Neural progenitor cell (in vitro differentiated cells): ENCODE measurements at regions not wholly inside any gene's neighbourhood (a gene's known extent, or its start where the extent isn't known, plus 50 kb on each side); places are given as distances from the start of the nearest gene placed in this dataset.

Source experiments
- DNase-seq: peaks from one replicate; pipeline ENCODE4 v3.0.0-alpha.2; 2016; ENCODE audit warnings: low spot score
- H2AFZ ChIP-seq: fragments of 200-600 bp; sonication (generic); replicated peaks from 2 replicates; pipeline ENCODE4 v1.6.1; 2016; ENCODE audit warnings: antibody characterized with exemption
- H3F3A ChIP-seq: fragments of 200-600 bp; sonication (generic); 2 replicates; pipeline ENCODE4 v1.6.1; 2016; ENCODE audit warnings: antibody characterized with exemption, low read depth
- H3K27ac ChIP-seq: fragments of 200-600 bp; sonication (generic); 2 replicates; pipeline ENCODE4 v1.5.1; 2016; ENCODE audit warnings: mild to moderate bottlenecking
- H3K27me3 ChIP-seq: fragments of 200-600 bp; sonication (generic); 2 replicates; pipeline ENCODE4 v1.6.1; 2016; ENCODE audit warnings: mild to moderate bottlenecking, moderate library complexity
- H3K36me3 ChIP-seq: fragments of 200-600 bp; sonication (generic); 2 replicates; pipeline ENCODE4 v1.5.1; 2016
- H3K4me1 ChIP-seq: fragments of 200-600 bp; sonication (generic); 2 replicates; pipeline ENCODE4 v1.6.1; 2016; ENCODE audit warnings: mixed run types
- H3K4me2 ChIP-seq: fragments of 200-600 bp; sonication (generic); 2 replicates; pipeline ENCODE4 v1.6.1; 2016
- H3K4me3 ChIP-seq: fragments of 200-600 bp; sonication (generic); 2 replicates; pipeline ENCODE4 v1.5.1; 2016
- H3K79me2 ChIP-seq: fragments of 200-600 bp; sonication (generic); 2 replicates; pipeline ENCODE4 v1.6.1; 2016; ENCODE audit warnings: low read depth
- H3K9ac ChIP-seq: fragments of 200-600 bp; sonication (generic); 2 replicates; pipeline ENCODE4 v1.6.1; 2016
- H3K9me3 ChIP-seq: fragments of 200-600 bp; sonication (generic); 2 replicates; pipeline ENCODE4 v1.5.1; 2016; ENCODE audit warnings: low read depth
- H4K20me1 ChIP-seq: fragments of 200-600 bp; sonication (generic); 2 replicates; pipeline ENCODE4 v1.6.1; 2016; ENCODE audit warnings: low read depth
- H3K27ac Mint-ChIP-seq: 3 replicates; pipeline ENCODE4 v1.8.0; 2021; ENCODE audit warnings: mixed read lengths
- H3K27me3 Mint-ChIP-seq: 2 replicates; pipeline ENCODE4 v1.8.0; 2022; ENCODE audit warnings: low read depth, mild to moderate bottlenecking, inconsistent platforms, moderate library complexity, mixed read lengths; ENCODE audit not compliant: insufficient read depth
- H3K36me3 Mint-ChIP-seq: 3 replicates; pipeline ENCODE4 v1.8.0; 2021; ENCODE audit warnings: mixed read lengths
- H3K4me1 Mint-ChIP-seq: 3 replicates; pipeline ENCODE4 v1.8.0; 2021; ENCODE audit warnings: mixed read lengths
- H3K4me3 Mint-ChIP-seq: 3 replicates; pipeline ENCODE4 v1.8.0; 2021; ENCODE audit warnings: mild to moderate bottlenecking, moderate library complexity, mixed read lengths
- H3K9me3 Mint-ChIP-seq: 3 replicates; pipeline ENCODE4 v1.8.0; 2020; ENCODE audit warnings: mixed read lengths
- EZH2 ChIP-seq: fragments of 200-600 bp; sonication (generic); IDR thresholded peaks from 2 replicates; pipeline ENCODE4 v1.6.1; 2017; ENCODE audit warnings: antibody characterized with exemption, mild to moderate bottlenecking, moderate library complexity
- EZH2phosphoT487 ChIP-seq: fragments of 200-600 bp; sonication (generic); IDR thresholded peaks from 2 replicates; pipeline ENCODE4 v1.6.1; 2017; ENCODE audit warnings: antibody characterized with exemption
- TF ChIP-seq, protein P1 (sequence below): fragments of 200-600 bp; sonication (generic); IDR thresholded peaks from 2 replicates; pipeline ENCODE4 v1.5.1; 2017; ENCODE audit warnings: antibody characterized with exemption, mild to moderate bottlenecking

DNA sequence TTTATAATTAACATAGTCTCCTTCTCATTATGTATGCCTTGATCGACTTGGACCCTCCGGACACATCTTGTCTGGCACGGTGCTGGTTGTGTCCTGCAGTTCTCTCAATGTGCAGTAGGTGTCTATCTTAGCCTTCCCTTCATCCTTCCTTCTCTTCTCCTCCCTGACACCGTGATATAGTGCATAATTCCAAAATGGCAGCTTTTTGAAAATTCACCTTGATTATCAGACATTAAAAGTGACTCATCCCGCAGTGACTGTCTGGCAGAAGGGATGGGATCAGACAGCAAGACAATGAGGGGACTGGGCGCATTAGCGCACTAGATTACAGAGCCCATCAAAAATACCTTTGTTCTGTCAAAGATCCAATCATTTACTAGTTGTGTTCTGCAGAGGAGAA, 70.0 kb upstream of the PMFBP1 start:
- no peak overlapping the region for H3K27ac ChIP-seq
- no peak overlapping the region for H2AFZ ChIP-seq
- Mint-ChIP-seq H3K9me3 (no peaks in the 10 kb centered on the region), H3K4me1 (peaks cover 3% of the 10 kb centered on the region), H3K36me3 (no peaks in the 10 kb centered on the region), H3K27ac (no peak overlapping the region), H3K4me3 (no peak overlapping the region), H3K27me3 (no peaks in the 10 kb centered on the region)
- H3K79me2 ChIP-seq = no peaks in the 10 kb centered on the region
- no peaks in the 10 kb centered on the region for H3F3A ChIP-seq
- TF ChIP-seq EZH2phosphoT487 = no peak
- no peak for TF ChIP-seq EZH2
- TF ChIP-seq, protein P1, sequence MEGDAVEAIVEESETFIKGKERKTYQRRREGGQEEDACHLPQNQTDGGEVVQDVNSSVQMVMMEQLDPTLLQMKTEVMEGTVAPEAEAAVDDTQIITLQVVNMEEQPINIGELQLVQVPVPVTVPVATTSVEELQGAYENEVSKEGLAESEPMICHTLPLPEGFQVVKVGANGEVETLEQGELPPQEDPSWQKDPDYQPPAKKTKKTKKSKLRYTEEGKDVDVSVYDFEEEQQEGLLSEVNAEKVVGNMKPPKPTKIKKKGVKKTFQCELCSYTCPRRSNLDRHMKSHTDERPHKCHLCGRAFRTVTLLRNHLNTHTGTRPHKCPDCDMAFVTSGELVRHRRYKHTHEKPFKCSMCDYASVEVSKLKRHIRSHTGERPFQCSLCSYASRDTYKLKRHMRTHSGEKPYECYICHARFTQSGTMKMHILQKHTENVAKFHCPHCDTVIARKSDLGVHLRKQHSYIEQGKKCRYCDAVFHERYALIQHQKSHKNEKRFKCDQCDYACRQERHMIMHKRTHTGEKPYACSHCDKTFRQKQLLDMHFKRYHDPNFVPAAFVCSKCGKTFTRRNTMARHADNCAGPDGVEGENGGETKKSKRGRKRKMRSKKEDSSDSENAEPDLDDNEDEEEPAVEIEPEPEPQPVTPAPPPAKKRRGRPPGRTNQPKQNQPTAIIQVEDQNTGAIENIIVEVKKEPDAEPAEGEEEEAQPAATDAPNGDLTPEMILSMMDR = peak; percentile 70
- H4K20me1 ChIP-seq = no peaks in the 10 kb centered on the region
- H3K9me3 ChIP-seq = no peaks in the 10 kb centered on the region
- H3K27me3 ChIP-seq = no peaks in the 10 kb centered on the region
- H3K4me2 ChIP-seq = no peak overlapping the region
- H3K4me3 ChIP-seq = no peak overlapping the region
- H3K36me3 ChIP-seq = no peaks in the 10 kb centered on the region
- peaks cover 20% of the 10 kb centered on the region for H3K4me1 ChIP-seq
- H3K9ac ChIP-seq = no peak overlapping the region
- peak; percentile 48 for DNase-seq

DNA sequence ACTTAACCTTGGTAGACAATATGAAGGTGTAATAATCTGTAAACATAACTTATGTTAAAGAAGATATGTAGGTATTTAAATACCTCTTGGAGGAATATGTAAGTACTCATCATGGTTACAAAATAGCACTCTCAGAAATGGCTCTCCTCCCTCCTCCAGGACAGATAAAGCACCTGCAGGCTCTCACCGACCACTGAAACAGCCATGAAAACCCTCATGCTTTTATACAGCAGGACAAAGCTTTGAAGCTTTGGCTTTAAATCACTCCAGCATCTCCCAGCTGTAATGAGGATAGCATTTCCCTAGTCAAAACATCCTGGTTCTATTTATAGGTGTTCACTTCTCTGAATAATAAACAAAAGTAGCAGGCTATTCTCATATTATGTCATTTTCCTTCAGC, 69.1 kb upstream of the PMFBP1 start:
- DNase-seq = no peak
- Mint-ChIP-seq H3K9me3 (no peaks in the 10 kb centered on the region), H3K27me3 (no peaks in the 10 kb centered on the region), H3K4me3 (no peak overlapping the region), H3K4me1 (peaks cover 3% of the 10 kb centered on the region), H3K36me3 (no peaks in the 10 kb centered on the region), H3K27ac (no peak overlapping the region)
- Histone ChIP-seq H3K36me3 (no peaks in the 10 kb centered on the region), H3K9me3 (no peaks in the 10 kb centered on the region), H3K27me3 (no peaks in the 10 kb centered on the region), H3K4me2 (no peak overlapping the region), H3F3A (no peaks in the 10 kb centered on the region), H3K27ac (no peak overlapping the region), H3K9ac (no peak overlapping the region), H3K4me1 (peaks cover 20% of the 10 kb centered on the region), H3K79me2 (no peaks in the 10 kb centered on the region), H4K20me1 (no peaks in the 10 kb centered on the region), H3K4me3 (no peak overlapping the region), H2AFZ (no peak overlapping the region)
- TF ChIP-seq EZH2 = no peak
- TF ChIP-seq, protein P1 = no peak
- TF ChIP-seq EZH2phosphoT487 = no peak

DNA sequence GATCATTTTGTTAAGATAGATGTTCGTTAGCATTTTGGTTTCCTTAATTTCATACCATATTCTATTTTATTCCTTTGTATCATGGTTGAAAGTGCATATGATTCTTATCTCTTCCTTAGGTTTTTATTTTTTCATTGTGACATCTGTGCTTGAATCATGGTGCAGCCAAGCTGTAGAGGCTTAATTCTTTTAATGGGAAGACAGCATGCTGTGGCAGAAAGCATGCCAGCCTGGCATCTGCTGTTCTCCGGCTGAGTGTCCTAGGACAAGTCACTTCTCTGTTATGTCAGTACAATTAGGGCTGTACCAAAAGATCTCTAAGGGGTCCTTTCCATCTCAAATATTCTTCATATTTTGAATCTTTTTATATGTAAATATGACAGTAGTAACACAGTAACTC, 68.5 kb upstream of the PMFBP1 start:
- no peaks in the 10 kb centered on the region for H3K4me1 Mint-ChIP-seq
- TF ChIP-seq EZH2phosphoT487 (no peak), EZH2 (no peak)
- TF ChIP-seq, protein P1 = no peak

DNA sequence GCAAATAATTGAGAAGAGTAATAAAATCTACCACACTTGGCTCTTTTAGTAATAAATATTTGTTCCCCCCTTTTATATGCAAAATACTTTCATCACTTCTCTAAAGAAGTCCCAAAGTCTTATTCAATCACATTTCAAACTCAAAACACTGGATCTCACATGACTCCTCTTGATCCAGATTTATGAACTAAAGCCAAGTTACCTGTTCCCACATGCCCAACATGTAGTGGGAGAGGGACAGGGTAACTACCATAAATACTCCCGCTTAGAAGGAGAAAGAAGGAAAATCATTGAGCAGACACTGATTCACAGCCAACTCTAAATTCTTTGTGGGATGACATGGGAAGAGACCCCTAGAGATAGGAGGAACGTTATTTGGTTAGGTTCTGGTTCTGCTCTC, 64.9 kb upstream of the PMFBP1 start:
- Histone ChIP-seq H3K9ac (no peak overlapping the region), H2AFZ (no peak overlapping the region), H3K9me3 (no peaks in the 10 kb centered on the region), H3F3A (no peaks in the 10 kb centered on the region), H3K79me2 (no peaks in the 10 kb centered on the region), H3K27me3 (no peaks in the 10 kb centered on the region), H3K4me3 (no peak overlapping the region), H3K4me2 (no peak overlapping the region), H3K4me1 (no peaks in the 10 kb centered on the region), H3K27ac (no peak overlapping the region), H3K36me3 (no peaks in the 10 kb centered on the region), H4K20me1 (no peaks in the 10 kb centered on the region)
- Mint-ChIP-seq H3K36me3 (no peaks in the 10 kb centered on the region), H3K9me3 (no peaks in the 10 kb centered on the region), H3K4me1 (no peaks in the 10 kb centered on the region), H3K27ac (no peak overlapping the region), H3K27me3 (no peaks in the 10 kb centered on the region), H3K4me3 (no peak overlapping the region)
- TF ChIP-seq EZH2phosphoT487 = no peak
- TF ChIP-seq EZH2 = no peak
- TF ChIP-seq, protein P1 = no peak
- no peak for DNase-seq

More for the DNA sequence above, 68.5 kb upstream of the PMFBP1 start:
- H3K36me3 Mint-ChIP-seq = no peaks in the 10 kb centered on the region
- Histone ChIP-seq H3K4me1 (peaks cover 20% of the 10 kb centered on the region), H3K4me2 (no peak overlapping the region), H3F3A (no peaks in the 10 kb centered on the region), H4K20me1 (no peaks in the 10 kb centered on the region), H3K27me3 (no peaks in the 10 kb centered on the region), H3K27ac (no peak overlapping the region), H3K9ac (no peak overlapping the region), H3K9me3 (no peaks in the 10 kb centered on the region), H3K4me3 (no peak overlapping the region), H2AFZ (no peak overlapping the region), H3K36me3 (no peaks in the 10 kb centered on the region), H3K79me2 (no peaks in the 10 kb centered on the region)
- H3K9me3 Mint-ChIP-seq = no peaks in the 10 kb centered on the region
- DNase-seq = no peak
- no peaks in the 10 kb centered on the region for H3K27me3 Mint-ChIP-seq
- no peak overlapping the region for H3K4me3 Mint-ChIP-seq
- H3K27ac Mint-ChIP-seq = no peak overlapping the region
